ENCODE measurements at regions not wholly inside any gene's neighbourhood (a gene's known extent, or its start where the extent isn't known, plus 50 kb on each side); places are given as distances from the start of the nearest gene placed in this dataset.
"Not testable (repeated sequence)": the region's sequence is repeated elsewhere in the genome, so short reads cannot be mapped to it uniquely, and the experiment has no call there.

DNA sequence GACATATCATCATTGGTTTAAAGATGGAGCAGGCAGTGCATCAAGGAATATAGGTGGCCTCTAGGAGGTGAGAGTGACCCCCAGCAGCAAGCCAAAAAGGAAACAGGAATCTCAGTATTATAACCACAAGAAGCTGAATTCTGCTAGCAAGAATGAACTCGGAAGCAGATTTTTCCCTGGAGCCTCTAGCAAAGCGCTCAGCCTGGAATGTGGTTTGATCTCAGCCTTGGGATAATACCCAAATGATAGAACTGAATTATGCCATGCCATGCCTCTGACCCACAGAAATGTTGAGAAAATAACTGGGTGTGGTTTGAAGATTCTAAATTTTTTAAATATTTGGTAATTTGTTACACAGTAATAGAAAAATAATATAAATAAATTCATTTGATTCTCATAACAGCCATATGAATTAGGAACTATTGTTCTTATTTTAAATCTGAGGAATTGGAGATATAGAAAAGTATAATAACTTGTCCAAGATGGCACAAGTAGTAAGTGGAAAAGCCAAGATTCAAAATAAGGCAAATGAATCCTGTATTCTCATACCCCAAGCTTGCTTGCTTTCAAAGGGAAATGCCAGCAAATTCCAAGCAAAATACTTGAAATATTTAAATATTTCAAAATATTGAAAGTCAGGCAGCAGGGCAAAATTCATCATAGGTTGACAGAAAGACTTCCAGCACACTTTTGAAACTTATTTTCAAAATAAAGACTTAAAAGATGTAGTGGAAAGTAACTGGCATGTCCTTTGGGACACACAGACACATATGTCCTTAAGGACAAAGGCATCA, 567.4 kb downstream of the KCNA4 start:
- Histone ChIP-seq H3K4me1 (no peaks in the 10 kb centered on the region), H3K4me3 (no peak overlapping the region), H3K27ac (no peak overlapping the region), H3K9me3 (no peaks in the 10 kb centered on the region), H3K36me3 (no peaks in the 10 kb centered on the region), H3K27me3 (no peaks in the 10 kb centered on the region)
- in situ Hi-C loops (cut with MboI; ENCODE audit: low sequenced_read_pairs in 4 of 4) (loop anchor here in 1 of 4 donors (25.0 kb wide), 1 partner anchor 1463 kb away; no protein-coding TSS in a partner anchor), intact Hi-C loops (cut with DNase I; ENCODE audit: low total_unique reads) (no loop called here)
- TF ChIP-seq POLR2A (IDR thresholded peaks at IDR 0.05), result no peak
- TF ChIP-seq, protein P1, sequence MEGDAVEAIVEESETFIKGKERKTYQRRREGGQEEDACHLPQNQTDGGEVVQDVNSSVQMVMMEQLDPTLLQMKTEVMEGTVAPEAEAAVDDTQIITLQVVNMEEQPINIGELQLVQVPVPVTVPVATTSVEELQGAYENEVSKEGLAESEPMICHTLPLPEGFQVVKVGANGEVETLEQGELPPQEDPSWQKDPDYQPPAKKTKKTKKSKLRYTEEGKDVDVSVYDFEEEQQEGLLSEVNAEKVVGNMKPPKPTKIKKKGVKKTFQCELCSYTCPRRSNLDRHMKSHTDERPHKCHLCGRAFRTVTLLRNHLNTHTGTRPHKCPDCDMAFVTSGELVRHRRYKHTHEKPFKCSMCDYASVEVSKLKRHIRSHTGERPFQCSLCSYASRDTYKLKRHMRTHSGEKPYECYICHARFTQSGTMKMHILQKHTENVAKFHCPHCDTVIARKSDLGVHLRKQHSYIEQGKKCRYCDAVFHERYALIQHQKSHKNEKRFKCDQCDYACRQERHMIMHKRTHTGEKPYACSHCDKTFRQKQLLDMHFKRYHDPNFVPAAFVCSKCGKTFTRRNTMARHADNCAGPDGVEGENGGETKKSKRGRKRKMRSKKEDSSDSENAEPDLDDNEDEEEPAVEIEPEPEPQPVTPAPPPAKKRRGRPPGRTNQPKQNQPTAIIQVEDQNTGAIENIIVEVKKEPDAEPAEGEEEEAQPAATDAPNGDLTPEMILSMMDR (IDR thresholded peaks at IDR 0.05 in 4 of 5, conservative IDR thresholded peaks at IDR 0.05 in 1 of 5), result no peak
- no peak for ATAC-seq
- DNase-seq, result no peak

DNA sequence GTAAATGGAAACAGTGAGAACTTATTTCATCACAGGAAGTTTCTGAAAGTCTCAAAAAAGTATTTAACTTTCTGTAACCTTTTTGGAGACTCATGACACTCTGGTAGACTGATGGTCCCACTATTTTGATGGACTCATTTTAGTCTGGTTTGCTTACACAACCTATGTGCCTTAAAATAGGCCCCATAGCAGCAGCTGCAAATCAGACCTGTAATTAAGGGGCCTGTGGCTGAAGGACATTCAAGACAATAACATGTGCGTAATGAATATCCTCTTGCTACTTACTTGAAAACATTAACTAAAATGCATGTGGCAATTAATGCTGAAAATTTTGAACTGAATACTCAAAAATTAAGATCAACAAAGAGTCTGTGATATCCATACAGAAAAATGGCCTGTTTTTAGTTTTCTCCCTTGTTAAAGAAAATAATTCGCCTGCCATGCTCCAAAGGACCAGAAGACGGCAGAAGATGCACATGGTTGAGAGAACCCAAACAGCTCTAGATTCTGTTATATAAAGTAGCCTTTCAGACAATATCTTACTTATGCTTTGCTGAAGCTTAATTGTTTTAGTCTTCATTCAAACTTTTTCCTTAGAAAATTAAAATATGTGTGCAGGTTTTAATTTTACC, 568.5 kb downstream of the KCNA4 start:
- in situ Hi-C loops (cut with MboI; ENCODE audit: low sequenced_read_pairs in 4 of 4) (loop anchor here in 1 of 4 donors (25.0 kb wide), 1 partner anchor 1464 kb away; no protein-coding TSS in a partner anchor), intact Hi-C loops (cut with DNase I; ENCODE audit: low total_unique reads) (no loop called here)
- no peak for ATAC-seq

DNA sequence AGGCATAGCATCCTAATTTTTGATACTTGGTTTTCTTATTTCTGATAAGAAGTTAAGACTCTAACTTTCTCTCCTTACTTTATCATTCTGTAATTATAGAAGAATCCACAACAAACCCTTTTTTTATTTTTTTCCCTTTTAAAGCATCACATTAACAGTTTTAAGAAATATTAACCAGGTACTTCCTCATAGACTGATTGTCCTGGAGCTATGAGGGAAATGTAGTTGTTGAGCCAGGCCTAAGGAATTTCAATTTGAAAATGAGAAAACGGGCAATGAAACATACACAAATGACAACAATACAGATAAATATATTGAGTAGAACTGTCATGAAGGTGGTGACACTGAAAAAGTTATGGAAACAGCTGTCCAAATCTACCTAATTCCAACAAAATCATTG, 569.0 kb downstream of the KCNA4 start:
- Histone ChIP-seq H3K27ac (no peak overlapping the region), H3K36me3 (no peaks in the 10 kb centered on the region), H3K27me3 (no peaks in the 10 kb centered on the region), H3K4me1 (no peaks in the 10 kb centered on the region), H3K4me3 (no peak overlapping the region), H3K9me3 (no peaks in the 10 kb centered on the region)
- DNase-seq (no peak), ATAC-seq (no peak)
- intact Hi-C loops (cut with DNase I; ENCODE audit: low total_unique reads) (no loop called here), in situ Hi-C loops (cut with MboI; ENCODE audit: low sequenced_read_pairs in 4 of 4) (loop anchor here in 1 of 4 donors (25.0 kb wide), 1 partner anchor 1464 kb away; no protein-coding TSS in a partner anchor)
- TF ChIP-seq, protein P1 (IDR thresholded peaks at IDR 0.05 in 4 of 5, conservative IDR thresholded peaks at IDR 0.05 in 1 of 5), result no peak
- no peak for TF ChIP-seq POLR2A (IDR thresholded peaks at IDR 0.05)

More for the DNA sequence above, 568.5 kb downstream of the KCNA4 start:
- Histone ChIP-seq H3K4me1 (no peaks in the 10 kb centered on the region), H3K27ac (no peak overlapping the region), H3K9me3 (no peaks in the 10 kb centered on the region), H3K27me3 (no peaks in the 10 kb centered on the region), H3K4me3 (no peak overlapping the region), H3K36me3 (no peaks in the 10 kb centered on the region)
- TF ChIP-seq POLR2A (IDR thresholded peaks at IDR 0.05), result no peak
- TF ChIP-seq, protein P1 (IDR thresholded peaks at IDR 0.05 in 4 of 5, conservative IDR thresholded peaks at IDR 0.05 in 1 of 5), result no peak
- DNase-seq, result no peak

DNA sequence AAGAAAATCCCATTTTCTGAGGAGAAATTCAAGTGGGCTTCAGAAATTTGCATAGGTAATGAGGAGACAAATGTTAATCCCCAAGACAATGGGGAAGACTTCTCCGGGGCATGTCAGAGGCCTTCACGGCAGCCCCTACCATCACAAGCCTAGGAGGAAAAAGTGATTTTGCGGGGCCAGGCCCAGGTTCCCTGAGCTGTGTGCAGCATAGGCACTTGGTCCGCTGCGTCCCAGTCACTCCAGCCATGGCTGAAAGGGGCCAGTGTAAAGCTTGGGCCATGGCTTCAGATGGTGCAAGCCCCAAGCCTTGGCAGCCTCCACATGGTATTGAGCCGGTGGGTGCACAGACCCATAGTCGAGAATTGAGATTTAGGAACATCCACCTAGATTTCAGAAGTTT, 570.7 kb downstream of the KCNA4 start:
- Histone ChIP-seq H3K4me3 (no peak overlapping the region), H3K4me1 (no peaks in the 10 kb centered on the region), H3K36me3 (no peaks in the 10 kb centered on the region), H3K27ac (no peak overlapping the region), H3K27me3 (no peaks in the 10 kb centered on the region), H3K9me3 (no peaks in the 10 kb centered on the region)
- in situ Hi-C loops (cut with MboI; ENCODE audit: low sequenced_read_pairs in 4 of 4), result loop anchor here in 1 of 4 donors (25.0 kb wide), 1 partner anchor 1466 kb away; no protein-coding TSS in a partner anchor
- ATAC-seq, result no peak
- DNase-seq, result no peak
- intact Hi-C loops (cut with DNase I; ENCODE audit: low total_unique reads), result no loop called here
- no peak for TF ChIP-seq POLR2A (IDR thresholded peaks at IDR 0.05)
- TF ChIP-seq, protein P1 (IDR thresholded peaks at IDR 0.05 in 4 of 5, conservative IDR thresholded peaks at IDR 0.05 in 1 of 5), result no peak

DNA sequence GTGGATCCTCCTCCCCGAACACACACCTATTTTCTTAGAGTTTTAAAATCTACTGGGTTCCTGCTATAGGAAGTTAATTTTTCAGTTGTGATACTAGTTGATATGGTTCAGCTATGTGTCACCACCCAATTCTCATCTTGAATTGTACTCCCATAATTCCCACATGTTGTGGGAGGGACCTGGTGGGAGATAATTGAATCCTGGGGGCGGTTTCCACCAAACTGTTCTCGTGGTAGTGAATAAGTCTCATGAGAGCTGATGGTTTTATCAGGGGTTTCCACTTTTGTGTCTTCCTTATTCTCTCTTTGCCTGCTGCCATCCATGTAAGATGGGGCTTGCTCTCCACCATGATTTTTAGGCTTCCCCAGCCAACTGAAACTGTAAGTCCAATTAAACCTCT, 571.6 kb downstream of the KCNA4 start:
- in situ Hi-C loops (cut with MboI; ENCODE audit: low sequenced_read_pairs in 4 of 4), result loop anchor here in 1 of 4 donors (25.0 kb wide), 1 partner anchor 1467 kb away; no protein-coding TSS in a partner anchor
- intact Hi-C loops (cut with DNase I; ENCODE audit: low total_unique reads); ATAC-seq; H3K9me3 ChIP-seq; DNase-seq; H3K27ac ChIP-seq; H3K27me3 ChIP-seq; H3K36me3 ChIP-seq; H3K4me3 ChIP-seq; H3K4me1 ChIP-seq: not testable (repeated sequence)
